ENCODE measurements at regions not wholly inside any gene's neighbourhood (a gene's known extent, or its start where the extent isn't known, plus 50 kb on each side); places are given as distances from the start of the nearest gene placed in this dataset.

- ATAC-seq (replicated peaks) (no peak), DNase-seq (no peak)
- Mint-ChIP-seq H3K9me3 (peaks cover 0 to 2% of the 10 kb centered on the region in 2 donors), H3K4me3 (no peak overlapping the region), H3K4me1 (ENCODE audit: low read depth in 2 of 2) (no peaks in the 10 kb centered on the region), H3K27ac (no peak overlapping the region), H3K36me3 (ENCODE audit: insufficient read depth) (no peaks in the 10 kb centered on the region), H3K27me3 (peaks cover 0 to 45% of the 10 kb centered on the region in 2 donors)
Observed at GRCh38 chr20:40512994-40513393, 176.0 kb downstream of the MAFB start.

GRCh38 chr20:40512591-40512990, 176.4 kb downstream of the MAFB start:
- Mint-ChIP-seq H3K9me3 (peaks cover 0 to 2% of the 10 kb centered on the region in 2 donors), H3K27me3 (peaks cover 0 to 45% of the 10 kb centered on the region in 2 donors), H3K27ac (no peak overlapping the region), H3K4me1 (ENCODE audit: low read depth in 2 of 2) (no peaks in the 10 kb centered on the region), H3K36me3 (ENCODE audit: insufficient read depth) (no peaks in the 10 kb centered on the region), H3K4me3 (no peak overlapping the region)
- DNase-seq (no peak), ATAC-seq (replicated peaks) (no peak)

GRCh38 chr20:40511478-40511877, 177.6 kb downstream of the MAFB start:
- H3K4me1 Mint-ChIP-seq (ENCODE audit: low read depth in 2 of 2): no peaks in the 10 kb centered on the region
- ATAC-seq (replicated peaks): no peak
- no peak overlapping the region for H3K4me3 Mint-ChIP-seq
- DNase-seq: no peak
- H3K27ac Mint-ChIP-seq: no peak overlapping the region
- H3K36me3 Mint-ChIP-seq (ENCODE audit: insufficient read depth): no peaks in the 10 kb centered on the region
- peaks cover 0 to 45% of the 10 kb centered on the region in 2 donors for H3K27me3 Mint-ChIP-seq
- H3K9me3 Mint-ChIP-seq: no peaks in the 10 kb centered on the region

GRCh38 chr20:40510622-40511021, 178.4 kb downstream of the MAFB start:
- H3K36me3 Mint-ChIP-seq (ENCODE audit: insufficient read depth): no peaks in the 10 kb centered on the region
- no peak overlapping the region for H3K27ac Mint-ChIP-seq
- DNase-seq (no peak), ATAC-seq (replicated peaks) (no peak)
- no peaks in the 10 kb centered on the region for H3K4me1 Mint-ChIP-seq (ENCODE audit: low read depth in 2 of 2)
- H3K27me3 Mint-ChIP-seq: peaks cover 0 to 44% of the 10 kb centered on the region in 2 donors
- H3K9me3 Mint-ChIP-seq: no peaks in the 10 kb centered on the region
- H3K4me3 Mint-ChIP-seq: no peak overlapping the region

- no peak for DNase-seq
- Mint-ChIP-seq H3K27me3 (peaks cover 0 to 28% of the 10 kb centered on the region in 2 donors), H3K4me3 (no peak overlapping the region), H3K9me3 (no peaks in the 10 kb centered on the region), H3K4me1 (ENCODE audit: low read depth in 2 of 2) (no peaks in the 10 kb centered on the region), H3K27ac (no peak overlapping the region), H3K36me3 (ENCODE audit: insufficient read depth) (no peaks in the 10 kb centered on the region)
- no peak for ATAC-seq (replicated peaks)
Observed at GRCh38 chr20:40508821-40509220, 180.2 kb downstream of the MAFB start.

GRCh38 chr20:40506537-40506939, 182.5 kb downstream of the MAFB start:
- Mint-ChIP-seq H3K9me3 (no peaks in the 10 kb centered on the region), H3K36me3 (ENCODE audit: insufficient read depth) (no peaks in the 10 kb centered on the region), H3K4me3 (no peak overlapping the region), H3K4me1 (ENCODE audit: low read depth in 2 of 2) (no peaks in the 10 kb centered on the region), H3K27ac (no peak overlapping the region), H3K27me3 (peaks cover 0 to 18% of the 10 kb centered on the region in 2 donors)
- peak; percentile 29 for ATAC-seq (replicated peaks)
- peak in 1 of 3 experiments; percentile 1 for DNase-seq

- no peaks in the 10 kb centered on the region for H3K36me3 Mint-ChIP-seq (ENCODE audit: insufficient read depth)
- H3K4me3 Mint-ChIP-seq: no peak overlapping the region
- H3K27ac Mint-ChIP-seq: no peak overlapping the region
- H3K27me3 Mint-ChIP-seq: no peaks in the 10 kb centered on the region
- DNase-seq (no peak), ATAC-seq (replicated peaks) (no peak)
- H3K9me3 Mint-ChIP-seq: no peaks in the 10 kb centered on the region
- H3K4me1 Mint-ChIP-seq (ENCODE audit: low read depth in 2 of 2): no peaks in the 10 kb centered on the region
Observed at GRCh38 chr20:40503119-40503518, 185.9 kb downstream of the MAFB start.

- Mint-ChIP-seq H3K9me3 (no peaks in the 10 kb centered on the region), H3K4me3 (no peak overlapping the region), H3K4me1 (ENCODE audit: low read depth in 2 of 2) (no peaks in the 10 kb centered on the region), H3K27ac (no peak overlapping the region), H3K27me3 (no peaks in the 10 kb centered on the region), H3K36me3 (ENCODE audit: insufficient read depth) (no peaks in the 10 kb centered on the region)
- DNase-seq (no peak), ATAC-seq (replicated peaks) (no peak)
Observed at GRCh38 chr20:40502576-40502975, 186.5 kb downstream of the MAFB start.

- H3K36me3 Mint-ChIP-seq (ENCODE audit: insufficient read depth): no peaks in the 10 kb centered on the region
- H3K27me3 Mint-ChIP-seq: peaks cover 0 to 9% of the 10 kb centered on the region in 2 donors
- no peaks in the 10 kb centered on the region for H3K4me1 Mint-ChIP-seq (ENCODE audit: low read depth in 2 of 2)
- no peak overlapping the region for H3K4me3 Mint-ChIP-seq
- H3K27ac Mint-ChIP-seq: no peak overlapping the region
- peaks cover 0 to 2% of the 10 kb centered on the region in 2 donors for H3K9me3 Mint-ChIP-seq
- ATAC-seq (replicated peaks) (no peak), DNase-seq (no peak)
Observed at GRCh38 chr20:40499391-40499790, 189.6 kb downstream of the MAFB start.

- Mint-ChIP-seq H3K36me3 (ENCODE audit: insufficient read depth) (no peaks in the 10 kb centered on the region), H3K9me3 (peaks cover 0 to 2% of the 10 kb centered on the region in 2 donors)
Observed at GRCh38 chr20:40497899-40498691, 190.9 kb downstream of the MAFB start.

GRCh38 chr20:40495956-40496355, 193.1 kb downstream of the MAFB start:
- Mint-ChIP-seq H3K9me3 (peaks cover 0 to 2% of the 10 kb centered on the region in 2 donors), H3K4me3 (no peak overlapping the region), H3K36me3 (ENCODE audit: insufficient read depth) (no peaks in the 10 kb centered on the region), H3K4me1 (ENCODE audit: low read depth in 2 of 2) (no peaks in the 10 kb centered on the region), H3K27me3 (peaks cover 0 to 17% of the 10 kb centered on the region in 2 donors), H3K27ac (no peak overlapping the region)
- no peak for DNase-seq
- ATAC-seq (replicated peaks): no peak

More at GRCh38 chr20:40497899-40498691, 190.9 kb downstream of the MAFB start:
- no peaks in the 10 kb centered on the region for H3K4me1 Mint-ChIP-seq (ENCODE audit: low read depth in 2 of 2)
- H3K27ac Mint-ChIP-seq: no peak overlapping the region
- no peak overlapping the region for H3K4me3 Mint-ChIP-seq
- peak; percentile 16 for ATAC-seq (replicated peaks)
- DNase-seq: no peak
- H3K27me3 Mint-ChIP-seq: peaks cover 0 to 14% of the 10 kb centered on the region in 2 donors

- H3K27ac Mint-ChIP-seq: no peak overlapping the region
- no peak overlapping the region for H3K4me3 Mint-ChIP-seq
- no peaks in the 10 kb centered on the region for H3K4me1 Mint-ChIP-seq (ENCODE audit: low read depth in 2 of 2)
- no peaks in the 10 kb centered on the region for H3K36me3 Mint-ChIP-seq (ENCODE audit: insufficient read depth)
- ATAC-seq (replicated peaks) (no peak), DNase-seq (no peak)
- peaks cover 0 to 2% of the 10 kb centered on the region in 2 donors for H3K9me3 Mint-ChIP-seq
- H3K27me3 Mint-ChIP-seq: peaks cover 0 to 17% of the 10 kb centered on the region in 2 donors
Observed at GRCh38 chr20:40494248-40494647, 194.8 kb downstream of the MAFB start.

GRCh38 chr20:40493549-40493948, 195.5 kb downstream of the MAFB start:
- Mint-ChIP-seq H3K4me1 (ENCODE audit: low read depth in 2 of 2) (no peaks in the 10 kb centered on the region), H3K4me3 (no peak overlapping the region), H3K27me3 (peaks cover 0 to 17% of the 10 kb centered on the region in 2 donors), H3K27ac (no peak overlapping the region), H3K9me3 (peaks cover 0 to 2% of the 10 kb centered on the region in 2 donors), H3K36me3 (ENCODE audit: insufficient read depth) (no peaks in the 10 kb centered on the region)
- DNase-seq (no peak), ATAC-seq (replicated peaks) (no peak)

GRCh38 chr20:40493071-40493470, 196.0 kb downstream of the MAFB start:
- Mint-ChIP-seq H3K4me3 (no peak overlapping the region), H3K27ac (no peak overlapping the region), H3K4me1 (ENCODE audit: low read depth in 2 of 2) (no peaks in the 10 kb centered on the region), H3K9me3 (peaks cover 0 to 2% of the 10 kb centered on the region in 2 donors), H3K27me3 (peaks cover 0 to 17% of the 10 kb centered on the region in 2 donors), H3K36me3 (ENCODE audit: insufficient read depth) (no peaks in the 10 kb centered on the region)
- ATAC-seq (replicated peaks): no peak
- no peak for DNase-seq
